OCI-LY1 (cell line): ENCODE measurements at regions not wholly inside any gene's neighbourhood (a gene's known extent, or its start where the extent isn't known, plus 50 kb on each side); places are given as distances from the start of the nearest gene placed in this dataset.

Experiments used
- CTCF ChIP-seq: fragments of 200-600 bp; sonication (generic), shearing (Covaris generic); IDR thresholded peaks from 2 replicates; pipeline ENCODE4 v1.5.1; 2017; ENCODE audit warnings: mild to moderate bottlenecking, antibody characterized with exemption, low read length, moderate library complexity, mixed read lengths
- EZH2 ChIP-seq: fragments of 200-600 bp; sonication (generic), shearing (Covaris generic); IDR thresholded peaks from 2 replicates; pipeline ENCODE4 v1.8.0; 2017; ENCODE audit warnings: borderline replicate concordance, mixed run types, mild to moderate bottlenecking, antibody characterized with exemption, low read length, moderate library complexity, mixed read lengths

- TF ChIP-seq CTCF (no peak), EZH2 (no peak)
Observed at GRCh38 chr4:4639370-4639769, 97.5 kb upstream of the STX18 start.
